Karpas-422 (cell line): ENCODE measurements at regions not wholly inside any gene's neighbourhood (a gene's known extent, or its start where the extent isn't known, plus 50 kb on each side); places are given as distances from the start of the nearest gene placed in this dataset.

Source experiments
- DNase-seq: peaks from one replicate; pipeline ENCODE4 v3.0.0-alpha.2; 2015
- H2AFZ ChIP-seq: fragments of 200-600 bp; sonication (generic); 2 replicates; pipeline ENCODE4 v1.6.1; 2014; ENCODE audit warnings: antibody characterized with exemption, low read length, mixed read lengths
- H3K27ac ChIP-seq: fragments of 200-600 bp; sonication (generic); 2 replicates; pipeline ENCODE4 v1.5.1; 2014; ENCODE audit warnings: mild to moderate bottlenecking, low read length, moderate library complexity
- H3K27me3 ChIP-seq: fragments of 200-600 bp; sonication (generic); 2 replicates; pipeline ENCODE4 v1.6.1; 2014; ENCODE audit warnings: low read length, mixed read lengths
- H3K36me3 ChIP-seq: fragments of 200-600 bp; sonication (generic); 2 replicates; pipeline ENCODE4 v1.6.1; 2014; ENCODE audit warnings: low read length, mixed read lengths; ENCODE audit not compliant: insufficient read depth
- H3K4me1 ChIP-seq: fragments of 200-600 bp; sonication (generic); 2 replicates; pipeline ENCODE4 v1.6.1; 2014; ENCODE audit warnings: mild to moderate bottlenecking, low read length, mixed read lengths
- H3K4me2 ChIP-seq: fragments of 200-600 bp; sonication (generic); 2 replicates; pipeline ENCODE4 v1.6.1; 2014; ENCODE audit warnings: low read length, low read depth, mild to moderate bottlenecking; ENCODE audit not compliant: poor library complexity, severe bottlenecking
- H3K4me3 ChIP-seq: fragments of 200-600 bp; sonication (generic); 2 replicates; pipeline ENCODE4 v1.5.1; 2014; ENCODE audit warnings: mild to moderate bottlenecking, antibody characterized with exemption, low read length, mixed read lengths
- H3K79me2 ChIP-seq: fragments of 200-600 bp; sonication (generic); 2 replicates; pipeline ENCODE4 v1.6.1; 2014; ENCODE audit warnings: mild to moderate bottlenecking, low read length, mixed read lengths
- H3K9ac ChIP-seq: fragments of 200-600 bp; sonication (generic); 2 replicates; pipeline ENCODE4 v1.6.0; 2014; ENCODE audit warnings: low read length
- H3K9me2 ChIP-seq: fragments of 200-600 bp; sonication (generic), shearing (Covaris generic); replicated peaks from 2 replicates; pipeline ENCODE4 v1.6.0; 2014; ENCODE audit warnings: mild to moderate bottlenecking, low read length, moderate library complexity; ENCODE audit not compliant: insufficient read depth
- H3K9me3 ChIP-seq: fragments of 300-700, 200-600 bp; sonication (generic); 2 replicates; pipeline ENCODE4 v1.6.1; 2014; ENCODE audit warnings: low read length, mixed read lengths
- H4K20me1 ChIP-seq: fragments of 200-600 bp; sonication (generic); 2 replicates; pipeline ENCODE4 v1.6.1; 2014; ENCODE audit warnings: mild to moderate bottlenecking, antibody characterized with exemption, low read length, low read depth; ENCODE audit not compliant: insufficient read depth

GRCh38 chr13:111969551-111970135, 97.3 kb upstream of the SOX1 start:
- no peaks in the 10 kb centered on the region for H3K9me2 ChIP-seq
- no peak overlapping the region for H3K4me3 ChIP-seq
- no peak overlapping the region for H2AFZ ChIP-seq
- H4K20me1 ChIP-seq = no peaks in the 10 kb centered on the region
- H3K27ac ChIP-seq = no peak overlapping the region
- H3K79me2 ChIP-seq = no peaks in the 10 kb centered on the region
- no peak overlapping the region for H3K9ac ChIP-seq
- H3K9me3 ChIP-seq = no peaks in the 10 kb centered on the region; the same call in 1 of the 2 replicates
- H3K4me2 ChIP-seq = no peak overlapping the region
- no peaks in the 10 kb centered on the region for H3K27me3 ChIP-seq
- DNase-seq = no peak
- no peaks in the 10 kb centered on the region for H3K4me1 ChIP-seq
- H3K36me3 ChIP-seq = no peaks in the 10 kb centered on the region

DNA sequence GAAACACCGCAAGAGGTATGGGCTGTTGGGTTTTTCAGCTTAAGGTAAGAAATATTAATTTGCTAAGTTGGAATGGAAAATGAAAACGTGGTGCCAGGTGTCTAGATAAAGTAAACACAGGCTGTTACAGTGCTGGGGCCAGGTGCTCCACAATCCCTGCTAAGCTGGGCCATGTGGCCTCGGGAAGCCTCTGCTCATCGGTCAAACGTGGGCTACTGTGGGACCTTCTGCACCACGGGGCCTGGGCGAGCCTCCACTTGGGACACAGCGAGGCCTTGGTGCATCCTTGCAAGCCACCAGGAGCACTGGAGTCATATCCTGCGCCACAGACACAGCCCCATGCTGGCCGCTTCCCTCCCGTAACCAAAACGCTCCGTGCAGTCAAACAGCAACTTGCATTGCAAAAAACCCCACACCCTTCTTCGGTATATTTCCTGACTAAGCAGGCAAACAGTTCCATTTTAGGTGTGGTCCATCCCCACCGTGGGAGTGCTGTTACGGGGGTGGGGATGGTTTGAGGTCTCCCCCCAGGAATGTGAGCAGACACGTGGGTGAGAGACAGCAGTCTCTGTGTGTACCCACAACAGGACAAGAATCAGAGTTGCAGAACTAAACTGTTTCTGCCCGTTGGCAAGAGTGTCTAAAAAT, 96.3 kb upstream of the SOX1 start:
- no peaks in the 10 kb centered on the region for H3K9me2 ChIP-seq
- H3K4me2 ChIP-seq = no peak overlapping the region

DNA sequence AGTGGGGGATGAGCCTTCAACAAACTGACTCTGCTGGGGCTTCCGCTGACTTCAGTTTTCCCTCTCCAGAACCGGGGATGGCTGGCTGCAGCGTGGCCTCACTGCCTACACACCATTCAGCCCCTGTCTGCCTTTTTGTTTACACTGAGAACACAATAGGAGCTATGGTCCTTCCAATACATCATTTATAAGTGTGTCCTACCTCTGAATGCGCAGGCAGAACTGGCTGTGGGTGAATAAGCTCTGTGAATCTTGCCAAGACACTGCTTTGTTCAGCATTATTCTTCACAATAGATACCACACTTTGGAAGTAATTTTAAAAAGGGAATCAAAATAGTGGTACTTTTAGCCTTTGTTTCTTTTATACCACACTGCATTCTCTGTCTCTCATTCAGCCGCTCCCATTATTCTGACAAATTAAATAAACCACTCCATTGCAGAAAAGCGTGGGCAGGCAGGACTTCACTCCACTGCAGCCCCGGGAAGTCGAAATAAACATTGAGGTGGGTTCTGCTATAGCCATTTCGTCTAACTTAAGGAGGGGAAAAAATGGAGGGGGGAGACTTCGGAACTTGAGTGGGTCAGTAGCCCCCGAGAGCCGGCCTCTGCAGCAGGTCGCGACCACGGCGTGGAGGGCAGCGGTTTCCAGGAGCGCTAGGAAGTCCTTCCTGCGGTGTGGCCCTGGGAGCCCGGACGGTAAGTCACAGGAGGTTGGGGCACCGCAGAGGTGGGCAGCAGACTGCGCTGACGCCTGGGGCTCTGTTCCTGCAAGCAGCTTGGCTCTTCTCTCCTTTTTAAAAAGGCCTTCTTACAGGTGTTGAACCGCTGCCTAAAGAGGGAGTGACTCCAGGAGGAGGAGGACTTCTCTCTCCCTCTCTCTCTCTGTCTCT, 94.8 kb upstream of the SOX1 start:
- Histone ChIP-seq H3K9ac (no peak overlapping the region), H3K27me3 (no peaks in the 10 kb centered on the region), H3K9me2 (no peaks in the 10 kb centered on the region), H3K4me2 (no peak overlapping the region), H4K20me1 (no peaks in the 10 kb centered on the region), H3K9me3 (peaks cover 12% of the 10 kb centered on the region), H3K36me3 (no peaks in the 10 kb centered on the region), H3K79me2 (no peaks in the 10 kb centered on the region), H3K27ac (no peak overlapping the region), H3K4me1 (no peaks in the 10 kb centered on the region), H2AFZ (no peak overlapping the region), H3K4me3 (no peak overlapping the region)
- DNase-seq = no peak

More for the DNA sequence above, 96.3 kb upstream of the SOX1 start:
- Histone ChIP-seq H3K27me3 (no peaks in the 10 kb centered on the region), H2AFZ (no peak overlapping the region), H3K9ac (no peak overlapping the region), H3K27ac (no peak overlapping the region), H3K79me2 (no peaks in the 10 kb centered on the region), H3K4me1 (no peaks in the 10 kb centered on the region), H3K4me3 (no peak overlapping the region), H4K20me1 (no peaks in the 10 kb centered on the region), H3K36me3 (no peaks in the 10 kb centered on the region), H3K9me3 (peaks cover 10% of the 10 kb centered on the region)
- no peak for DNase-seq

- no peaks in the 10 kb centered on the region for H3K27me3 ChIP-seq
- H3K79me2 ChIP-seq = no peaks in the 10 kb centered on the region
- H4K20me1 ChIP-seq = no peaks in the 10 kb centered on the region
- DNase-seq = no peak
- H3K9ac ChIP-seq = no peak overlapping the region
- H3K36me3 ChIP-seq = no peaks in the 10 kb centered on the region
- no peak overlapping the region for H3K4me2 ChIP-seq
- peaks cover 12% of the 10 kb centered on the region for H3K9me3 ChIP-seq
- no peak overlapping the region for H2AFZ ChIP-seq
- H3K4me1 ChIP-seq = no peaks in the 10 kb centered on the region
- no peaks in the 10 kb centered on the region for H3K9me2 ChIP-seq
- H3K27ac ChIP-seq = no peak overlapping the region
- H3K4me3 ChIP-seq = no peak overlapping the region
These were observed 93.8 kb upstream of the SOX1 start for GRCh38 chr13:111973186-111973585.

- Histone ChIP-seq H3K9me3 (peaks cover 12% of the 10 kb centered on the region), H2AFZ (no peak overlapping the region), H3K36me3 (no peaks in the 10 kb centered on the region), H3K79me2 (no peaks in the 10 kb centered on the region), H3K4me1 (no peaks in the 10 kb centered on the region), H4K20me1 (no peaks in the 10 kb centered on the region), H3K27me3 (no peaks in the 10 kb centered on the region), H3K27ac (no peak overlapping the region), H3K4me3 (no peak overlapping the region), H3K9me2 (no peaks in the 10 kb centered on the region), H3K9ac (no peak overlapping the region), H3K4me2 (no peak overlapping the region)
- DNase-seq = no peak
These were observed 93.2 kb upstream of the SOX1 start for GRCh38 chr13:111973605-111974340.

- Histone ChIP-seq H3K9me3 (peaks cover 12% of the 10 kb centered on the region), H3K36me3 (no peaks in the 10 kb centered on the region), H3K27ac (no peak overlapping the region), H3K27me3 (no peaks in the 10 kb centered on the region), H3K4me1 (no peaks in the 10 kb centered on the region), H2AFZ (no peak overlapping the region), H4K20me1 (no peaks in the 10 kb centered on the region), H3K4me2 (no peak overlapping the region), H3K9me2 (no peaks in the 10 kb centered on the region), H3K9ac (no peak overlapping the region), H3K79me2 (no peaks in the 10 kb centered on the region), H3K4me3 (no peak overlapping the region)
- no peak for DNase-seq
These were observed 92.7 kb upstream of the SOX1 start for GRCh38 chr13:111974341-111974640.

GRCh38 chr13:111975539-111976473, 91.1 kb upstream of the SOX1 start:
- Histone ChIP-seq H3K79me2 (no peaks in the 10 kb centered on the region), H3K4me2 (no peak overlapping the region), H3K4me1 (no peaks in the 10 kb centered on the region), H3K9me2 (no peaks in the 10 kb centered on the region), H3K36me3 (no peaks in the 10 kb centered on the region), H2AFZ (no peak overlapping the region), H3K27ac (no peak overlapping the region), H3K9me3 (peaks cover 12% of the 10 kb centered on the region), H3K27me3 (no peaks in the 10 kb centered on the region), H3K9ac (no peak overlapping the region), H3K4me3 (no peak overlapping the region), H4K20me1 (no peaks in the 10 kb centered on the region)
- no peak for DNase-seq
